Spinal cord (tissue), 9 donors: ENCODE measurements at regions not wholly inside any gene's neighbourhood (a gene's known extent, or its start where the extent isn't known, plus 50 kb on each side); places are given as distances from the start of the nearest gene placed in this dataset.

Experiments
- DNase-seq, 6 donors: peaks; one replicate each; pipeline versions ENCODE4 v3.0.0 to v3.0.0-alpha.2; 2013 to 2015; ENCODE audit warnings: low spot score in 6 of 6, low read depth in 4 of 6
- H3K27ac ChIP-seq: one replicate; pipeline ENCODE4 v1.5.1; 2013; ENCODE audit warnings: low read depth, low read length, control low read depth
- H3K27me3 ChIP-seq: one replicate; pipeline ENCODE4 v1.6.1; 2013; ENCODE audit warnings: low read length; ENCODE audit not compliant: control insufficient read depth, insufficient read depth
- H3K36me3 ChIP-seq: one replicate; pipeline ENCODE4 v1.6.1; 2013; ENCODE audit warnings: low read length; ENCODE audit not compliant: control insufficient read depth, insufficient read depth
- H3K4me1 ChIP-seq: one replicate; pipeline ENCODE4 v1.6.1; 2013; ENCODE audit warnings: low read length; ENCODE audit not compliant: control insufficient read depth, insufficient read depth
- H3K4me3 ChIP-seq: one replicate; pipeline ENCODE4 v1.5.1; 2013; ENCODE audit warnings: low read depth, low read length, control low read depth
- H3K9me3 ChIP-seq: one replicate; pipeline ENCODE4 v1.6.1; 2013; ENCODE audit warnings: low read length; ENCODE audit not compliant: control insufficient read depth, insufficient read depth
- WGBS: methylation state at CpG from one replicate; pipeline ENCODE4 v1.1.5; 2013; ENCODE audit warnings: missing lambda C conversion rate; ENCODE audit not compliant: insufficient coverage; 5-methylcytosine and 5-hydroxymethylcytosine counted together
- donor health status: healthy.

DNA sequence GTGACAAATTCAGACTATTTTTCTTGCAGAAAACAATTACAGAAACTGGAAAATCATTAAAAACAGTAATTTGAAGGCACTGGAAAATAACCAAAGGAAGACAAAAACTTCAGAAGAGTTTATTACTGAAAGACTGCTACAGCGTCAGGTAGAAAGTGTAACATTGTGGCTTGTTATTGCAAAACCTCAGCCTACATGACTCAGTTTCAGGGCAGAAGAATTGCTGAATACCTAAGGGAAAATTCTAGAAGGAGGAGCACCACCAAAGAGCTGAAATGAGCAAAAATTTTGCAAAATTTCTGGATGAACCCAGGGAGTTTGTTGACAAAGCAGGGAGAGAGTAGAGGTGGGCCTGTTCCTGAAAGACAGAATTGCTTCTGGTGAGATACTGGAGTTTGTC lies 219.6 kb downstream of the C3orf38 start:
- no peaks in the 10 kb centered on the region for H3K27me3 ChIP-seq
- H3K27ac ChIP-seq = no peak overlapping the region
- no peak for DNase-seq
- no peak overlapping the region for H3K4me3 ChIP-seq
- H3K4me1 ChIP-seq = no peaks in the 10 kb centered on the region
- no peaks in the 10 kb centered on the region for H3K36me3 ChIP-seq
- WGBS = no CpG with 5 or more reads among the region's 1 CpG
- H3K9me3 ChIP-seq = no peaks in the 10 kb centered on the region

- DNase-seq = peak in 3 of 6 donors; percentile 2 to 40 (median 4)
- Histone ChIP-seq H3K4me1 (no peaks in the 10 kb centered on the region), H3K4me3 (no peak overlapping the region), H3K9me3 (no peaks in the 10 kb centered on the region), H3K27ac (no peak overlapping the region), H3K36me3 (no peaks in the 10 kb centered on the region), H3K27me3 (no peaks in the 10 kb centered on the region)
- 78% methylated on average over 2 of the region's 2 CpGs for WGBS
Observed at GRCh38 chr3:88369767-88370166, 220.0 kb downstream of the C3orf38 start.

DNA sequence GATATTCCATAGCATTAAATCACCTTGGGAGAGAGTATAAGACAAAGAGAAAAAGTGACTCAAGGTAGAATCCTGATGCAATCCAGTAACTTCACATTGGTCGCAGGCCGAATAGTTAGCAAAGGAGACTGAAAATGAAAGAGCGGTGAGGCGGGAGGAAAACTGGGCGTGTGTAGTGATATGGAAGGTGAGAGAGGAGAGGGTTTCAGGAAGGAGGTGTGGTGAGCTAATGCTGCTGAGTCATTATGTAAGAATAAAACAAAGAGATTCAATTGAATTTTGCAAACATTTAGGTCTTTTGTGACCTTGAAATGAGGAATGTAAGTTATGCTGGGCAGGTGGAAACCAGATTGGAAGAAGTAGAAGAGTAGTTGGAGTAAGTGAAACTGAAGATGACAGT lies 235.3 kb downstream of the C3orf38 start:
- no peak for DNase-seq
- Histone ChIP-seq H3K4me3 (no peak overlapping the region), H3K36me3 (no peaks in the 10 kb centered on the region), H3K4me1 (no peaks in the 10 kb centered on the region), H3K27ac (no peak overlapping the region), H3K27me3 (no peaks in the 10 kb centered on the region), H3K9me3 (no peaks in the 10 kb centered on the region)
- WGBS = 71% methylated on average over 5 of the region's 5 CpGs

DNA sequence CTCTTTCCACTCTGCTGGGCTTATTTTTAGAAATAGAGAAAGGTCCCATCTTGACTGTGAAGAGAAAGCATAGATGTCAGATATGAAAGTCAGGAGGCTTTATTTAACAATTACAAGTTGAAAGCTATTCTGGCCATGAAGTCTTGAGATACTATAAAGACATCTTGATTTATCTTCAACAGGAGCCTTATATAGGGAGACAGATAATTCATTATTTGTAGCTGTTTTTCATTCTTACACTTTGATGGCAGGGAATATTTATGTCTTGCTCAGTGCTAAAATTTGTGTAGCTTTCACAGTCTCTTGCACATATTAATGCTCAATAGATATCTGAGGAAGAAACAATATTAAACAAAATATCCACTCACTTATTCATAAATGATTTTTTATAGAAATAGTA lies 248.8 kb downstream of the C3orf38 start:
- Histone ChIP-seq H3K9me3 (no peaks in the 10 kb centered on the region), H3K27ac (no peak overlapping the region), H3K4me1 (no peaks in the 10 kb centered on the region), H3K4me3 (no peak overlapping the region), H3K27me3 (no peaks in the 10 kb centered on the region), H3K36me3 (no peaks in the 10 kb centered on the region)
- DNase-seq = peak in 1 of 6 donors; percentile 3

DNA sequence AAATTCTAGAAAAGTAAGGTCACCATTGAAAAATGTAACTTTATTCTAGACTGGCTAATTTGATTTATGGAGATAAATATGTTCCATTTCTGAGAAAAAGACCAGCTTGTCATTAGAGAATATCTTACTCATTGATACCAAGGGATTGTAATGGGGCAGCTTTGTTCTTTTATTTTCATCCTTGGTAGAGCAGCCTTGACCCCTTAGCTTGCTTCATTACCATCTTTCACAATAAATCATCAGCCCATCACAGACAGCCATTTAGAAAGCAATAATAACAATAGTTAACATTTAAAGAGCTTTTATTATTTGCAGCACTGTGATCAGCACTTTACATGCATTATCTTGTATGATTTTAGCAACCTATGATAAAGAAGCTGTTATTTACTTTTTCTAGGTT lies 253.6 kb downstream of the C3orf38 start:
- peak in 1 of 6 donors; percentile 5 for DNase-seq
- H3K9me3 ChIP-seq = no peaks in the 10 kb centered on the region
- H3K27me3 ChIP-seq = no peaks in the 10 kb centered on the region
- H3K36me3 ChIP-seq = no peaks in the 10 kb centered on the region
- H3K4me1 ChIP-seq = no peaks in the 10 kb centered on the region
- no peak overlapping the region for H3K4me3 ChIP-seq
- H3K27ac ChIP-seq = no peak overlapping the region

DNA sequence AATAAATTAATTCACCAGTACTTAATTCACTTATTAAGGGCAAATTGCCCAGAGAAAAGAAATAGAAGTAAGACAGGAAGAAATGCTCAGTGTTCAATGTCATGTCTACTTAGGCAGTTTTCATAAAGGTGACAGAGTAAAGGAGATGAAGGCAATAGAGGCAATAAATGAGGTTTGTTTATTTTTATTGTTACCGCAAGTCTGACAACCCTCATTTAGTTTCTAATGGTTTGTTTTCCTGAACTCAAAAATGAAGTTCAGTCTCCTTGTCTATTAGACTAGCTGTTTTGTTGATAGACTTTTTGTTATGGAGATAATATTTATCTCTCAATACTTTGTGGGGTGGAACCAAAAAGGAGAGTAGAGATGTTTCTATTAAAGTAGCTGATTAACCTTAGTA lies 258.3 kb downstream of the C3orf38 start:
- Histone ChIP-seq H3K4me3 (no peak overlapping the region), H3K36me3 (no peaks in the 10 kb centered on the region), H3K9me3 (no peaks in the 10 kb centered on the region), H3K4me1 (no peaks in the 10 kb centered on the region), H3K27ac (no peak overlapping the region), H3K27me3 (no peaks in the 10 kb centered on the region)
- DNase-seq = peak in 1 of 6 donors; percentile 5
- no CpG with 5 or more reads among the region's 1 CpG for WGBS

DNA sequence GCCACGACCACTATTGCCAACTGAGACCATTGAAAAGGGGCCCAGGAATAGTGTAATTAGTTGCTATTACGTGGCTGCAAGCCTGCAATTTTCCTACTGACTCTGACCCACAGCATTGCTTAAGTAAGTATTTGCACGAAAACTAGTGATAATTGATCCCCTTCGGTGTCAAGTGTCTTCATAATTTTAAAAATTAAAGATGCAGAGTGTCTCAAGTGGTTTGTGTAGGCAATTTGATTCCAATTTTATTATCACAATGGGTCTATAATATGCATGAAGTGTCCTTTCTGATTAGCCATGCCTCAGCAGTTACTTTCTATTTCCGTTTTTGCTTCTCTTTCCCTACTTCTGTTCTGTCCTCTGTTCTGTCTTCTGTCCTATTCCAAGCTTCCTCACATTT lies 259.2 kb downstream of the C3orf38 start:
- Histone ChIP-seq H3K27me3 (no peaks in the 10 kb centered on the region), H3K4me3 (no peak overlapping the region), H3K9me3 (no peaks in the 10 kb centered on the region), H3K27ac (no peak overlapping the region), H3K36me3 (no peaks in the 10 kb centered on the region), H3K4me1 (no peaks in the 10 kb centered on the region)
- peak in 1 of 6 donors; percentile 51 for DNase-seq
- whole genome bisulfite sequencing = 60% methylated on average over 1 of the region's 5 CpGs

- no peak overlapping the region for H3K27ac ChIP-seq
- 79% methylated on average over 2 of the region's 3 CpGs for WGBS
- H3K27me3 ChIP-seq = no peaks in the 10 kb centered on the region
- H3K9me3 ChIP-seq = no peaks in the 10 kb centered on the region
- no peaks in the 10 kb centered on the region for H3K4me1 ChIP-seq
- H3K4me3 ChIP-seq = no peak overlapping the region
- no peak for DNase-seq
- H3K36me3 ChIP-seq = no peaks in the 10 kb centered on the region
Observed at GRCh38 chr3:88410259-88410658, 260.5 kb downstream of the C3orf38 start.

- Histone ChIP-seq H3K4me1 (no peaks in the 10 kb centered on the region), H3K27ac (no peak overlapping the region), H3K36me3 (no peaks in the 10 kb centered on the region), H3K27me3 (no peaks in the 10 kb centered on the region), H3K9me3 (no peaks in the 10 kb centered on the region), H3K4me3 (no peak overlapping the region)
- no CpG with 5 or more reads among the region's 1 CpG for WGBS
- DNase-seq = no peak
Observed at GRCh38 chr3:88412346-88412745, 262.6 kb downstream of the C3orf38 start.

- no peaks in the 10 kb centered on the region for H3K4me1 ChIP-seq
- H3K4me3 ChIP-seq = no peak overlapping the region
- no peaks in the 10 kb centered on the region for H3K9me3 ChIP-seq
- no peaks in the 10 kb centered on the region for H3K36me3 ChIP-seq
- WGBS = 88% methylated on average over 2 of the region's 2 CpGs
- H3K27ac ChIP-seq = no peak overlapping the region
- DNase-seq = no peak
- no peaks in the 10 kb centered on the region for H3K27me3 ChIP-seq
Observed at GRCh38 chr3:88416436-88416835, 266.7 kb downstream of the C3orf38 start.
